ENCODE measurements at regions not wholly inside any gene's neighbourhood (a gene's known extent, or its start where the extent isn't known, plus 50 kb on each side); places are given as distances from the start of the nearest gene placed in this dataset.
A peak's percentile ranks its signal among the peaks of the same experiment; 100 is the strongest.

GRCh38 chr3:27945229-27945628 lies 223.1 kb upstream of the EOMES start:
- no peak for DNase-seq

DNA sequence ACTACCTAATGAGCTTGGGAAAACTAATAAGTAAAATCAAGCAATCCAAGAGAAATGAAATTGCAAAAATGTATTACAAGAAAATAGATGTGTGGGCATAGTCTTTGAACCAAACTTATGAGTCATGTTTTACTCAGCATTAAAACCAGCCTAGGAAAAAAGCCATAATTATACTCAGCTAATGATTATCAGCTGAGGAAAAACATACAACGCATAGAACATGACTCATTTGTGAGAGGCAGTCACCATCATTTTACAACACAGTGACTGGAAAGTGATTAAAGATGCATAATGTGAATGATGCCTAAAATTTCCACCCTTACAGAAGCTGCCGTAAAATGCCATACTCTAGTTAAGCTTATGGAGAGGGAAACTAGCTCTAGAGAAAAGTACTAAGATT lies 238.0 kb upstream of the EOMES start:
- DNase-seq, result peak; percentile 36

DNA sequence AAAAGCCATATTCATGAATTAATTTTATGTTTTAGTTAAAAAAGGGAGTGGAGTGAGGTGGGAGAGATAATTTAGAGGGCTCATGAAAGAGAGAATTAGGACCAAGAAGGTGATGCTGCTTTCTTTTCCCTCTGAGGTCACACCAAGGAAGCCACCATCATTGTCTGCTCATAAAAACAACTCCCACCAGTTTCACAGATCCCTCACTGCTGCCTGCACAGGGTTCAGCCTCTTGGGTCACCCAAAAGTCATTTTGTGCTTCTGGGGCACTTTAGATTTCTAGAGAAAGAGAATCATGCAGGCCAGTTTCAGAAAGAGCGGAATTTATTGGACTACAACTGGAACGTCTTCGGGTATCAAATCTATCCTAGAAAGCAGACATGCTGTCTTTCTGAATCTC lies 241.4 kb upstream of the EOMES start:
- no peak for DNase-seq

GRCh38 chr3:27971600-27971999 lies 249.5 kb upstream of the EOMES start:
- DNase-seq, result no peak

- peak; percentile 8 for DNase-seq
These were observed 254.8 kb upstream of the EOMES start for GRCh38 chr3:27976933-27977332.

GRCh38 chr3:27978440-27978839 lies 256.3 kb upstream of the EOMES start:
- DNase-seq, result no peak

GRCh38 chr3:27985369-27986035 lies 255.9 kb upstream of the CMC1 start:
- DNase-seq, result peak; percentile 1

DNA sequence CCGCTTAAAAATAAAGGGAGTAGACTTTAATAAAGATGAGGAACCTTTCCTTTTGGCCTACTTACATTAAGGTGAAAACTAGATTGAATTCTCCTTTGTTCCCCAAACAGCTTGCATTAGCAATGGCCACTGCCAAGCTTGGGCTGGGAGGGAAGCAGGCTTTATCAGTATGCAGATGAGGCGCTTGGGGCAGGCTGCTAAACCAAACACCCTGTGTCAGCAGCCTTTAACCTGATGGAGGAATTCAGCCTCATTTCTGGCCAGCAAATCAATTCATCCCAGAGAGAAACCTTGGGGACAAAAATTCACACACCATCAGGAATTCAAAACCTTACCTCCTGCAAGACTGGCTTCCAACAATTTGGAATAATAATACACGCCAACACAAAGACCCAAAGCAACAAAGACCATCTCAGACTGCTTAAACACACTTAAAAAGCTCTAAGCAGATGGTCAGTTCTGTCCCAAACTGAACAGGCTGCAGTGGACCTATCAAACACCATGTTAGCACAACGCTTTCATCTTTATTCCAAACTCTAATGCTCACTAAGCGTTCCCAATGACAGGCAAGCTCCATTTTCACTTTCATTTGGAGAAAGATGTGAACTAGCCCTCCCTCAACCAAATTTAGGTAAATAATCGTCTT lies 255.1 kb upstream of the CMC1 start:
- DNase-seq, result no peak

DNA sequence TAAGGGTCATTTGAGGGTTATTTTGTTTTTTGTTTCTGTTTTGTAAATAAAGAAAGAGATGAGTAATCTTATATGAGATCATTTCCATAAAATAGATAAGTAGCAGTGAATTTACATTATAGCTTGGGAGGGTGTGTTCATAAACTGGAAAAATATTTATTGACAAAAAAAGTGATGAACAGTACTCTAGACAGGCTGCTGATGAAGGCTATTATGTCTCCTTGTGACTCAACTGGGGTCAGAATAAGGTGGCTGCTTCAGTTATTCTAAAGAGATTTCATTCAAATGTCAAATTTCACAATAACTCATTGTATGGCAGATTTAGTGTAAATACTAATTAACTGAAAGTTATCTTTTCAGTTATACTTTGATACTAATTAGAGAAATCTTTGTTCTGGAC lies 251.1 kb upstream of the CMC1 start:
- no peak for DNase-seq

DNA sequence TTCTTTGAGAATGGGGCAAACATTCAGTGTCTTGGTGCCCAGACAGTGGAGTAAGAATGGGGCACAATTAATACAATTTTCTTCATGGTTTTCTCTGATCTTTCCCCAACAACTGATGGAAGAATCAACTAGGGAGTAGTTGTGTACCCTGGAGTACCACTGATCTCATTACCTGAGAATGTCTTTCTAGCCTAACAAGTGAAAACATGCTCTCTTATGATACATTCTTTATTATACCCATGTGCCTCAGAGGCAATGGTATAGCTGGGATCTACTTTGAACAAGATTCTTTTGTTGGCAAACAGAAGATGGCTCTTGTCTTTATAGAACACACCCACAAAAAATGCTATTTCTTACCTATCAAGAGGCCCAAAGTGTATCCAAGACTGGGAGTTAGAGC lies 250.6 kb upstream of the CMC1 start:
- DNase-seq, result no peak

DNA sequence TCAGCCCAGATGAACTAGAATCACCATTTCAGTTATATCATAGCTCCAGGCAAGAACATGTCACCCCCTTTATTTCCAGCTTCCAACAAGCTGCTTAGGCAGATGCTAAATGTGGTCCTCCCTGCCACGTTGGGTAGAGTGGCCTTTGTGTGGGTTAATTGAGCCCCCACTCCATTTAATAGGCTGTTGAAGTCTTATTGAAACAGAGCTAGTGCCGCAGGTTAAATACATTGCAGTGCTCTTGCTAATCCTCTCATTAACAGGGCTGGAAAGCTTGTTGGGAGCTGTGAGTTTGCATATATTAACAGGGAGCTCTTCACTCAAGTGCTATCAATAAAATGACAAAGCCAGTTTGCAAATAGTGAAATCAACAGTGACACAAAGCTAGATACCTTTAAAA lies 248.4 kb upstream of the CMC1 start:
- DNase-seq, result no peak

GRCh38 chr3:28000608-28001007 lies 240.8 kb upstream of the CMC1 start:
- no peak for DNase-seq

- no peak for DNase-seq
These were observed 233.2 kb upstream of the CMC1 start for GRCh38 chr3:28008235-28008634.

GRCh38 chr3:28012830-28013229 lies 228.6 kb upstream of the CMC1 start:
- DNase-seq, result no peak

- DNase-seq, result no peak
These were observed 227.4 kb upstream of the CMC1 start for GRCh38 chr3:28013864-28014473.

GRCh38 chr3:28018925-28019718 lies 222.3 kb upstream of the CMC1 start:
- no peak for DNase-seq

DNA sequence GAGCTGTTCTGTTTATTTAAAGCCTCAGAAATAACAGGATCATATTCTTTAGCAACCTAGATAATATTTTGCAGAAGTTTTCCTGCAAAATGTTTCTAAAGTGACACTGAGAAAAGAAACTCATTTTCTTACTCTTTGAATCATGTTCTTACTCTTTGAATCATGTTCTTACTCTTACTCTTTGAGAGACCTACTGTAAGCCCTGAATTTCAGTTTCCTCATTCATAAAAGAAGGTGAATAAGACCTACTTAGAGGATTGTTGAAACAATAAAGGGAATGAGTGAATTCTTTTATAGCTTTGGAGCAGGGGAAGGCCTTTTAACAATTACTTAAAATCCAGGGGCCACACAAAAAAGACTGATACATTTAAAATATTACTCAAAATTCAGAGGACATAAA lies 221.7 kb upstream of the CMC1 start:
- no peak for DNase-seq

GRCh38 chr3:28022916-28023315 lies 218.5 kb upstream of the CMC1 start:
- DNase-seq, result no peak

- no peak for DNase-seq
These were observed 212.9 kb upstream of the CMC1 start for GRCh38 chr3:28028554-28028953.

DNA sequence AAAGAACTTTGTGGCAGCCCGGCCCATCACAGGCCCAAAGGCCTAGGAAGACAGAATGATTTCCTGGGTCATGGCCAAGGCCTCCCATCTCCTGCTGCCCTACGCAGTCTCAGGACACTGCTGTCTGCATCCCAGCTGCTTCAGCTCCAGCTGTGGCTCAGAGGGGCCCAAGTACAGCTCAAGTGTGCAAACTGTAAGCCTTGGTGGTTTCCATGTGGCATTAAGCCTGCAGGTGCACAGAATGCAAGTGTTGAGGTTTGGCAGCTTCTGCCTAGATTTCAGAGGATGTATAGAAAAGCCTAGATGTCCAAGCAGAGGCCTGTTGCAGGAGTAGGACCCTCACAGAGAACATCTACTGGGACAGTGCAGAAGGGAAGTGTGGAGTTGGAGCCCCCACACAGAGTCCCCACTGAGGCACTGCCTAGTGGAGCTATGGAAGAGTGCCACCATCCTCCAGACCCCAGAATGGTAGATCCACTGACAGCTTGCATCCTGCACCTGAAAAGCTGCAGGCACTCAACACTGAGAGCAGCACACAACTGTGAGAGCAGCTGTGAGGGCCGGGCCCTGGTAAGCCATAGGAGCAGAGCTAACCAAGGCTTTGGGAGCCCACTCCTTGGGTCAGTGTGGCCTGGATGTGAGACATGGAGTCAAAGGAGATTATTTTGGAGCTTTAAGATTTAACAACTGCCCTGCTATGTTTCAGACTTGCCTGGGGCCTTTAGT lies 208.2 kb upstream of the CMC1 start:
- DNase-seq, result no peak

- no peak for DNase-seq
These were observed 204.5 kb upstream of the CMC1 start for GRCh38 chr3:28036599-28037575.
